Gastrocnemius medialis (tissue), 4 donors: ENCODE measurements at regions not wholly inside any gene's neighbourhood (a gene's known extent, or its start where the extent isn't known, plus 50 kb on each side); places are given as distances from the start of the nearest gene placed in this dataset.

Experiments used
- CTCF ChIP-seq, 5 experiments: fragments of 450-650 bp in 3 of 5; fragments of 200-600 bp in 2 of 5; sonication (generic) in 2 of 5; IDR thresholded peaks in 4 of 5; conservative IDR thresholded peaks in 1 of 5; 1 replicate in 4 of 5; 2 replicates in 1 of 5; pipeline ENCODE4 v1.5.1; 2016 to 2019; ENCODE audit warnings: antibody characterized with exemption in 5 of 5, mild to moderate bottlenecking in 3 of 5, moderate library complexity in 3 of 5
- POLR2A ChIP-seq, 2 donors: fragments of 450-650 bp; IDR thresholded peaks; one replicate each; pipeline ENCODE4 v1.6.1; 2017; ENCODE audit warnings: antibody characterized with exemption in 2 of 2, mild to moderate bottlenecking in 2 of 2, moderate library complexity in 2 of 2

DNA sequence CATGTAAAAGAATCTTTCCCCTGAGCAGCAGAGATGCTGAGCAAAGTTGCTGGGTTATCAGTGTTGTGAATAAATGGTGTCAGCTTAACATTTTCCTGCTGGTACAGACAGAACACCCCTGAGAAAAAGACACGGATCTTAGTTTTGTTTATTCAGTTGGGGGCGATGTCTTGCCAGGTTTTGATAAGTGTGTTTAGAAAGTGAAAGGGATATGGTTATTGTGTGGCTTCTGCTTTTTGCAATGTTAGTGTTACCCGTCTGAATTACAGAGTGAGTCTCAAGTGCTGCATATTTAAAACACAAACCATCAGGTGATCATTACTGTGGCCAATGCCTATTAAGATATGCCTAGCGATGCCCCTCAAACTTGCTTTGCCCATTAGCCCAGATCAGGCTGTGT is 864.6 kb upstream of the SEL1L start:
- TF ChIP-seq CTCF (IDR thresholded peaks at IDR 0.05 in 4 of 5, conservative IDR thresholded peaks at IDR 0.05 in 1 of 5) (no peak), POLR2A (IDR thresholded peaks at IDR 0.05) (no peak)
